NCI-H146 treated with DMSO at 0.1 percent for 48 hours (cell line): ENCODE measurements at regions not wholly inside any gene's neighbourhood (a gene's known extent, or its start where the extent isn't known, plus 50 kb on each side); places are given as distances from the start of the nearest gene placed in this dataset.

Experiments used
- DNase-seq: peaks from one replicate; lab custom pipeline; 2025; ENCODE audit not compliant: unreplicated experiment; lab: John Stamatoyannopoulos, UW

- DNase-seq: no peak
Measured at GRCh38 chr2:226680719-226681118, 118.9 kb downstream of the IRS1 start.

- DNase-seq: no peak
Measured at GRCh38 chr2:226679389-226680065, 120.1 kb downstream of the IRS1 start.

DNA sequence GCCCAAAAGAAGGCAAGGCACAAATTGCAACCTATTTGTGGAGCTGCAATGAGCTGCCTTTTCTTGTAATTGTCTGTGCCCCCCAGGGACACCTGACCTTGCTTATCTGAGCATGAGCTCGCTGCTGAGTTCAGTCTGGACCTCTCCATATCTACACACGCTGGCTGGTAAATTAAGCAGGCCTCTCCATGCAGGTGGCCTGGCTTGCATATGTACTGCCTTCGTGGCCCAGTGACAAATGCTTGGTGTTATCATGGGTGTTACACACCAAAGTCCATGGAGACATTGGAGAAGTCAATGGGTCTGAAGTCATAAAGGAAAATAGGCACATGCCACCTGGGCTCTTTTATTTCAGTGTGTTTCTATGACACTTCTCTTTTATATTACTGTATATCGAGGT, 121.2 kb downstream of the IRS1 start:
- DNase-seq: no peak

DNA sequence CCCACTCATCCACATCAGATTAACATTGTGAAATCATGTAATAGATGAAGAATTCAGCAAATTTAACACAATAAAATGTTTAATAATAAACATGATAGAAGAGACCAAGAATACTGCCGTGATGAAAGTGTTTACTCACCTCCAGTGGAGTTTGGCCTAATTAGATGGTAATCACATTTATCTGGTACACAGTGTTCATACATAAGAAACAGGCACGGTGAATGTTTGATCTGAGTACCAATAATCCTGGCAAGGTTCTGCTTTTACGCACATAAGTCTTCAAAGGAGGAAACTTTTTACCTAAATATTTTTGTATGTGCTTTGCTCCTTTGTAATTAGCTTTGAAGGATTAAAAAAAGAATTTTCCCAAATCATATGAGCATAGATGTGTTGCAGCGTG, 122.5 kb downstream of the IRS1 start:
- no peak for DNase-seq

GRCh38 chr2:226676618-226677017, 123.0 kb downstream of the IRS1 start:
- no peak for DNase-seq

- DNase-seq: no peak
Measured at GRCh38 chr2:226674123-226674522, 125.5 kb downstream of the IRS1 start.

DNA sequence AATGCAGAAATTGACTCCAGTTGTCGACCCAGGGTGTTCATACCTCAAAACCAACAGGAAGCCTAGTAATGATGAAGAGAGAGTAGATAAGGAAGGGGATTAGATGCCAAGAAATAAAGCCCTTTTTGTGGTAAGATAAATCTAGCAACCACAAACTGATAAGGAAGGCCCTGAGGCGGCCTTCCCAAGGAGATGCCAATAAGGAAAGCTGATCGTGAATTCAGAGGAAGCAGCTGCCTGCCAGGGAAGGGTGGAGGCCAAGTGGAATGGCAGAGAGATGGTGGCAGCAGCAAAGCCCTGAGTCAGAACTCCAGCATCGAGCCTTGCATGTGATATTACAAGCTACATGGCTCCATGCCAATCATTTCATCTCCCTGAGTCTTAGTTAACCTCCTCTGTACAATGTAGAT, 126.3 kb downstream of the IRS1 start:
- no peak for DNase-seq

DNA sequence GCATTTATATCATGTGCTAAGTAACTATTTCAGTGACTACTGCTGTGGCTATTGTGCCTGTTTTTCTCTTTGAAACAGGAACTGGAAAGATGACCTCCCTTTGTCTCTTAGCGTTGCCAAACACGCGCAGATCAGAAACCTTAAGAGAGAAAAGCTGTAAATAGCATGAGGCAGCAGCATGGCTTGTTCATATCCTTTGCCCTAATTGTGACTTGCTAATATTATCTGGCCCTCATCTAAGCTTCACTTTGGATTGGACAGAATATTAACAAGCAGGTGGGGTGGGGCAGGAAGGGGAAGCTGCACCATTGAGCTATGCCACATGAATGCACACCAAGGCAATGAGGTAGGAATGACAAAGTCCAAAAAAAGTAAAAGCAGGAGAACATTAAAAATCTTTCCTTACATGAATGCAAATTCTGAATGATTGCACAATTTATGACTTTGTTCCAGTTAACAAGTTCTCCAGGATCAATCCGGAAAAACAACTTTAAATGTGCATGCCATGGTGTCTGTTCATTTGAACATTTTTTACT, 128.4 kb downstream of the IRS1 start:
- DNase-seq: no peak

GRCh38 chr2:226669905-226670304, 129.7 kb downstream of the IRS1 start:
- DNase-seq: no peak

DNA sequence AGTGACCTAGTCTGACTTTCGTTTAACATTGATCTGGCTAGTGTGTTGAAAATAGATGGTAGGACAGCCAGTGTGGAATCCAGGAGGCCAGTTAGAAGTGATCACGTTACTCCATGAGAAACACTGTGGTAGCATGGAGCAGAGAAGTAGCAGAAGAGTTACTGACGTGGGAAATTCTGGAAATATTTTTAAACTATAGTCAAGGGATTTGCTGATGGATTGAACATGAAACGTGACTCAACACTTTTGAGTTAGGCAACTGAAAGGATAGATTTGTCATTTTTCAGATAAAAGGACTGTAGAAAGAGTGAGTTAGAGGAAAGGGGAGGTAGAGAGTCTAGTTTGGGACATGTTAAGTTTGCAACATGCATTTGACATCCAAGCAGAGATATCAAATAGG, 130.4 kb downstream of the IRS1 start:
- DNase-seq: no peak

DNA sequence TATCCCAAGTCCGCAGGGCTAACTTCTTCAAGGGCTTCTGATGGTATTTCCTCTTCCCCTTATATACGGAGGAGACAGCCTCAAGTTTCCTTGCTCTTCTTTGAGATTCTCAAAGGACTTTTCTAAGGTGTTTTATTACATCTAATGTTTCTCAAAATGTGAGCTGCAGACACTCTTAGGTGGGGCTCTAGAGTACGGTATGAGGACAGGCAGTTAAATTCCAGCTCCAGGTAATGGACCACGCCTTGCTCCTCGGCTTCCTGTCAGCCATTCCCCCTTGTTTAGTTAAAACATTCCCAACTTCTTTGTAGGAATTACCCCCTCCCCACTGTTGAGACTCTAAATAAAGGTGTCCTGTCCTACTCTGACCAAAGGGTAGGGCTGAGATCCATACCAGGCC, 131.9 kb downstream of the IRS1 start:
- no peak for DNase-seq

DNA sequence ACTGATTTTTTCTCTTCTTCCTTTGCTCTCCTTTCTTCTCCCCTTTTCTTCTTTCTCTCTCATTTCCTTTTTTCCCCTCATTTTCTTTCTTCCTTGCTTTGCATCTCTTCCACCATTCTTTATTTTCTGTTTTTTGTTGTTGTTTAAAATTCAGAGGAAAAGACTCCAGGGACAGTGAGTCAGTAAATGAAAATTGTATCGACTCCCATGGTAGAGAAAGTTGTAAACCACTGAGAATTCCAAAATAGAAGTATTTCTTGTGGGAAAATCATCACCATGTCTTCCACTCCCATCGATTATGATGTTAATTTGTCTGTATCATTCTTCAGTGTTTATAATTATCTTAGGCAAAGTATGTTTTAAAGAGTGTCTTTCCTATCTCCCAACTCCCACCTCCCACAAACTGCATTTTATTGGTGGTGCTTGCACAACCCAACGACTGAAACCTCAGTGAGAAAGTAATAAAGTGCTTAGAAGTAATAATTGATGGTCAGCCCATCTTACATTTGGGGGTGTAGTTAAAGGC, 134.3 kb downstream of the IRS1 start:
- no peak for DNase-seq

DNA sequence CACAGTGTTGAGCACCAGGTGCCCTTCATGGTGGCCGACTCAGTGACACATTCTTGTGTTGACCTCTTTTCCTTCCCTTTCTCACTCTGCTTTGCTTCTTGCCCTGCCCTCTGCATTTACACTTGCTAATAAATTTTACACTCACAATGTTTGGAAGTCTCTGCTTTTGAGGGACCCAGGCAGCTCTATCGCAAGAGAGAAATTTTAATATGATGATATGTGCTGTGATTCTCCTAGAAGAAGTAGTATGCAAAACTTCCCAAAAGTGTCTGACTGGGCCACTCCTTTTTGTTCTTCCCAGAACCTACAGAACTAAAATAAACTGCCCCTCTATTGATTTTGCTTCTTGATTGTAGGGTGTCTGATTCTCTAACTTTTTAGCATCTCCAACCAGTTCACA, 135.0 kb downstream of the IRS1 start:
- no peak for DNase-seq

DNA sequence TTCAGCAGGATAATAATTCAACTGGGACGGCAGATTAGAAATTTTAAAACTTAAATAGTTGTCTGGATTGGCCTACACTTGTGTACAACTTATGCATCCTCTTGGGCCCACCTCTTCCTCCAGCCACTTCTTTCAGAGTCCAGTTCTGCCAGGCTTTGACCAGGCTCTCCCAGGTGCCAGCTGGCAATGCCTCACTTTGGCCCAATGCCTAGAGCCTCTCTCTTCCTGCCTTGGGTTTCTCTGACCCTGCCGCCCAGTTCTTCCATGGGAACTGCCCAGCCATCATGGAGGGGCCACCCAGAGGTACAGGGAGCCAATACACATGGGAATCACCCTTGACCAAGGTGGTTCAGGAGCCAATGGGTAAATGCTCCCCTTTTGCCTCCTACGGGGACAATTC, 135.5 kb downstream of the IRS1 start:
- DNase-seq: no peak

DNA sequence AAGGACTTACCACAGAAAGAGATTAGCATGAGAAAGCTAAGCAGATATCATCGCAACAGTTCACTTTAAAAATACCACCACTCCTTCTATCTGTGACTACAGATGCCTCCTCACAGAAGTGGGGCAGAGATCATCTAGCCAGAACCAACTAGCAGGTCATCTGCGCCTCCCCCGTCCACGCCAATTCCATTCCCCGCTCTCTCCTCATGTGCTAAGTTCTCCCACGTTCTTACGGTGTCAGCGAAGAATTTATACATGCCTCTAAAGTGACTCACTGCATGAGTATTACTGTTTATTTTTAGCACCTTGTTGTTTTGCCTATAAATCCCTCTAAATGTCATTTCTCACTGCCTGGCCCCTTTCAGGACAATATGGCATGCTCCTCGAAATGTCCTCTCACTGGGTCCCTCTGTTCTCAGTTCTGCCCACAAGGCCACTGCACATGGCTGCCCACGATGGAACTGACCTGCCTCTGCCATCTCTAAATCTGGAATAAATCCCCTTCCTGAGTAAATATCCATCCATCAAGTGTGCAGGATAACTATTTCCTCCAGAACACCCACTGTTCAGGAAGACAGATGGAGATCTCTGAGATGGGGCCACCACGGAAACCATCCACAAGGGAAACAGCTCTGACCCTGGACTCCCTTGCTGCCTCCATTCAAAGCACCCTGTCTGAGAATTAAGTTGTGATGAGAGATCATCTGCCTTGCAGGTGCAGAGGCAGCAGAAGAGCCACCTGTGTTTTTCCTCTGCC, 137.7 kb downstream of the IRS1 start:
- no peak for DNase-seq

DNA sequence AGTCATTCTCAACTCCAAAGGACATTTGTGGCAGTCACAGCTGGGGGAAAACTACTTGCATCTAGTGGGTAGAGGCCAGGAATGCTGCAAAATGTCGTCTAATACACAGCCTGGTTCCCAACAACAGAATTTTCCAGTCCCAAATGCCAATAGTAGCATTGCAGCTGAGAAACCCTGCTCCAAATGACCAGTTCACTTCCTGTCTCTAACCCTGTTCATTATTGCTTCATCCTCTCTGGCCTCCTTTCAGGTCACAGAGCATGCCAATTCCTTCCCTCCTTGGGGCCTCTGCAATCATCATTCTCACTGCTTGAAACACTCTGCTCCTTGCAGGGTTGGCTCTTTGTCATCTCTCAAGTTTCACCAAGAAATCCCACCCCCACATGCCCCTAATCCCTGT, 139.1 kb downstream of the IRS1 start:
- DNase-seq: no peak

DNA sequence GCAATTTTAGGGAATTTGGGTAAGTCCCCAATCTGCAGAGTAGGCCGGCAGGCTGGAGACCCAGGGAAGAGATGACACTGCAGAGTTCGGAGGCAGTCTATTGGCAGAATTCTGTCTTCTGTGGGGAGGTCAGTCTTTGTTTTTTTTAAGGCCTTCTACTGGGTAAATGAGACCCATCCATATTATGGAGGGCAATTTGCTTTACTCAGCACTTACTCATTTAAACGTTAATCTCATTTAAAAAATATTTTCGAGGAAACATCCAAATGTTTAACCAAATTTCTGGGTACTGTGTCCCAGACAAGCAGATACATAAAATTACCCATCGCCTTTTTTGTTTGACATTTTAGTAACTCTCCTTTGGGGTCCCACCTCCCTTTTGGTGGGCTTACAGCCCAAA, 139.5 kb downstream of the IRS1 start:
- DNase-seq: no peak

GRCh38 chr2:226659410-226659809, 140.2 kb downstream of the IRS1 start:
- DNase-seq: no peak

GRCh38 chr2:226658555-226658954, 141.1 kb downstream of the IRS1 start:
- DNase-seq: no peak

DNA sequence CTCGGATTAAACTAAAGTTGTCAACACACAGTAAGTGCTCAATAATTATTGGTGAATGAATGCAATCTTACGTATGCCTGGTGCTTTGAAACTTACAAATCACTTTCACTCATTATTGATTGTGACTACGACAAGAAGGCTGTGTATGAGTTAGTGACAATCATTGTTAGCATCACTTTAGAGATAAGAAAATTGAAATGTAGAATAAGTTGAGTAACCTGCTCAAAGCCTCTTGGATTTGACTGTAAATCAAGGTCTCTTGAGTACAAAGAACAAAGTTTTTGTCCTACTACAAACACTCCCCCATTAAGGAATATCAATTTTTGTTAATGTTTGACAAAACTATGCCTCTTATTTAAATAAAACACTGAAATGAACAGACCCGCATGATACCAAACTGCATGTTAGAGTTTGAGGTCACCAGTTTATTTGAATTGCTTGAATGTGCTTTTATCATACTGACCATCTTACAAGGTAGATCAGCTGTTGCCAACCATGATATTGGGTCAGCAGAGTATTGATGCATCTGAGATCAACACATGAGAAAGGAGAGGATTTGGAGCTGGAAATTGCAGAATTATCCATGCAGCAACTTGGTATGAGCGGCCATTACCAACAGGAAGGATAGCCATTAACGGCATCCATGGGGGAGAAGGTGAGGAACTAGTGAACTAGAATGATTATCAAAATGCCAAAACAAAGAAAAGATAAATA, 142.1 kb downstream of the IRS1 start:
- no peak for DNase-seq

DNA sequence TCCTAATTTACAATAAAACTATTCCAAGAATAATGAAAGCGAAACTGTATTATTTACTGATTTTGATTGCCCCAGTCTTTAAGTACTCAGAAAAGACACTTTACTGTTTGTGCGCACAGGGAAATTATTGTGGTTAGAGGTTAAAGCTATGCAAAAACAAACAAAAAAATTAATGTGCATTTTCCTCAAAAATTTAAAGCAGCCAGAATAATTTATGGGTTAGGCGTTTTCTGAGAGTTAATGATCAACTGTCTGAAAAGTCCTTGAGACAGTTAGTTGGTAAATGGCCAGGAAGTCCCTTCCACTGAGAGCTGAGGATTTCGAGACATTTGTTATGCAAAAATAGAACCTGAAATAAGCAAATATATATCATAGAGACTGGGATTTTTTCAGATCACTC, 143.3 kb downstream of the IRS1 start:
- DNase-seq: no peak

- no peak for DNase-seq
Measured at GRCh38 chr2:226655871-226656270, 143.7 kb downstream of the IRS1 start.
